Keratinocyte (primary cell): ENCODE measurements at regions not wholly inside any gene's neighbourhood (a gene's known extent, or its start where the extent isn't known, plus 50 kb on each side); places are given as distances from the start of the nearest gene placed in this dataset.
A peak's percentile ranks its signal among the peaks of the same experiment; 100 is the strongest.

Source experiments
- DNase-seq: peaks from one replicate; pipeline ENCODE4 v3.0.0-alpha.2; 2011; ENCODE audit warnings: low read depth, missing footprints, low spot score
- FAIRE-seq: peaks from 2 replicates; lab custom pipeline; 2011; peaks lifted over from hg19 to GRCh38; lab: Jason Lieb, UNC
- H2AFZ ChIP-seq: 2 replicates; pipeline ENCODE4 v1.6.0; 2012; ENCODE audit warnings: low read length, control low read depth, inconsistent platforms; ENCODE audit not compliant: control insufficient read depth
- H3K27ac ChIP-seq: 2 replicates; pipeline ENCODE4 v1.5.1; 2011; ENCODE audit warnings: low read length; ENCODE audit not compliant: control insufficient read depth, insufficient read depth
- H3K27me3 ChIP-seq: 3 replicates; pipeline ENCODE4 v1.6.0; 2011; ENCODE audit warnings: low read length; ENCODE audit not compliant: control insufficient read depth, insufficient read depth; ENCODE audit errors: extremely low read depth
- H3K36me3 ChIP-seq, 2 experiments: 2 replicates in 1 of 2; 3 replicates in 1 of 2; pipeline ENCODE4 v1.5.1; 2011; ENCODE audit warnings: low read length in 2 of 2, mild to moderate bottlenecking in 1 of 2; ENCODE audit not compliant: control insufficient read depth in 2 of 2, insufficient read depth in 2 of 2; ENCODE audit errors: extremely low read depth in 1 of 2
- H3K4me1 ChIP-seq: 3 replicates; pipeline ENCODE4 v1.5.1; 2011; ENCODE audit warnings: low read length; ENCODE audit not compliant: control insufficient read depth, insufficient read depth; ENCODE audit errors: extremely low read depth
- H3K4me2 ChIP-seq: 3 replicates; pipeline ENCODE4 v1.6.0; 2011; ENCODE audit warnings: low read depth, low read length; ENCODE audit not compliant: control insufficient read depth, insufficient read depth; ENCODE audit errors: extremely low read depth
- H3K4me3 ChIP-seq, 3 experiments: fragments of 200-600 bp in 1 of 3; sonication (generic) in 1 of 3; 2 replicates in 2 of 3; 3 replicates in 1 of 3; pipeline ENCODE4 v1.5.1; 2011 to 2016; ENCODE audit warnings: low read length in 3 of 3, mild to moderate bottlenecking in 3 of 3, control low read depth in 2 of 3, inconsistent platforms in 1 of 3, low read depth in 1 of 3, mixed read lengths in 1 of 3, mixed run types in 1 of 3, moderate library complexity in 1 of 3; ENCODE audit not compliant: control insufficient read depth in 2 of 3, insufficient read depth in 2 of 3; ENCODE audit errors: extremely low read depth in 1 of 3
- H3K79me2 ChIP-seq: 2 replicates; pipeline ENCODE4 v1.6.0; 2012; ENCODE audit warnings: low read length; ENCODE audit not compliant: control insufficient read depth, insufficient read depth
- H3K9ac ChIP-seq: 3 replicates; pipeline ENCODE4 v1.6.0; 2011; ENCODE audit warnings: low read length; ENCODE audit not compliant: control insufficient read depth, insufficient read depth; ENCODE audit errors: extremely low read depth
- H3K9me1 ChIP-seq: 3 replicates; pipeline ENCODE4 v1.6.0; 2011; ENCODE audit warnings: low read length; ENCODE audit not compliant: control insufficient read depth, insufficient read depth; ENCODE audit errors: extremely low read depth
- H3K9me3 ChIP-seq: 2 replicates; pipeline ENCODE4 v1.5.1; 2012; ENCODE audit warnings: low read depth, low read length; ENCODE audit not compliant: control insufficient read depth
- H4K20me1 ChIP-seq: 3 replicates; pipeline ENCODE4 v1.6.0; 2011; ENCODE audit warnings: low read length; ENCODE audit not compliant: control insufficient read depth, insufficient read depth; ENCODE audit errors: extremely low read depth
- CTCF ChIP-seq, 3 experiments: IDR thresholded peaks in 1 of 3; conservative IDR thresholded peaks in 1 of 3; optimal IDR thresholded peaks in 1 of 3; 2 replicates in 2 of 3; 3 replicates in 1 of 3; pipeline versions ENCODE3 to v1.5.1; 2011; ENCODE audit warnings: low read length in 3 of 3, mild to moderate bottlenecking in 3 of 3, moderate library complexity in 2 of 3, control low read depth in 1 of 3, inconsistent platforms in 1 of 3; ENCODE audit not compliant: insufficient read depth in 2 of 3; ENCODE audit errors: extremely low read depth in 1 of 3
- EZH2 ChIP-seq: IDR thresholded peaks from one replicate; pipeline ENCODE4 v1.6.1; 2012; ENCODE audit warnings: inconsistent platforms, mild to moderate bottlenecking, low read length, moderate library complexity
- dilution Hi-C: fragments of 300-500 bp; cut with MboI; formaldehyde crosslinking; loops from one replicate; pipeline ENCODE4 v1.7.0; 2020; ENCODE audit warnings: low sequenced_read_pairs; ENCODE audit not compliant: extremely low pct_ligation_motif_present

- FAIRE-seq (no peak), DNase-seq (no peak)
- dilution Hi-C loops: no loop called here
These were observed 68.7 kb upstream of the TEX13D start for GRCh38 chrX:124263743-124264142.

GRCh38 chrX:124268099-124268498 lies 64.4 kb upstream of the TEX13D start:
- dilution Hi-C loops: no loop called here
- no peaks in the 10 kb centered on the region for H3K4me1 ChIP-seq
- FAIRE-seq: no peak

More at GRCh38 chrX:124263743-124264142, 68.7 kb upstream of the TEX13D start:
- H2AFZ ChIP-seq: no peak overlapping the region
- H3K9me1 ChIP-seq: no peaks in the 10 kb centered on the region
- H4K20me1 ChIP-seq: no peaks in the 10 kb centered on the region
- H3K4me2 ChIP-seq: peak overlapping the region; percentile 19
- no peak for TF ChIP-seq EZH2
- TF ChIP-seq CTCF (optimal IDR thresholded peaks at IDR 0.05 in 1 of 3, IDR thresholded peaks at IDR 0.05 in 1 of 3, conservative IDR thresholded peaks at IDR 0.05 in 1 of 3; ENCODE audit: extremely low read depth in 1 of 3, insufficient read depth in 2 of 3, low read length in 3 of 3): no peak
- no peaks in the 10 kb centered on the region for H3K27me3 ChIP-seq
- H3K9me3 ChIP-seq: no peaks in the 10 kb centered on the region
- no peak overlapping the region for H3K4me3 ChIP-seq
- no peak overlapping the region for H3K27ac ChIP-seq
- no peaks in the 10 kb centered on the region for H3K36me3 ChIP-seq
- no peaks in the 10 kb centered on the region for H3K4me1 ChIP-seq
- H3K9ac ChIP-seq: no peak overlapping the region
- H3K79me2 ChIP-seq: no peaks in the 10 kb centered on the region

More at GRCh38 chrX:124268099-124268498, 64.4 kb upstream of the TEX13D start:
- Histone ChIP-seq H3K36me3 (no peaks in the 10 kb centered on the region), H2AFZ (no peak overlapping the region), H3K27ac (no peak overlapping the region), H3K4me2 (no peak overlapping the region), H3K9me3 (no peaks in the 10 kb centered on the region), H3K27me3 (no peaks in the 10 kb centered on the region), H3K9ac (no peak overlapping the region), H3K79me2 (no peaks in the 10 kb centered on the region), H3K4me3 (no peak overlapping the region), H3K9me1 (no peaks in the 10 kb centered on the region), H4K20me1 (no peaks in the 10 kb centered on the region)
- no peak for DNase-seq
- TF ChIP-seq EZH2 (no peak), CTCF (optimal IDR thresholded peaks at IDR 0.05 in 1 of 3, IDR thresholded peaks at IDR 0.05 in 1 of 3, conservative IDR thresholded peaks at IDR 0.05 in 1 of 3; ENCODE audit: extremely low read depth in 1 of 3, insufficient read depth in 2 of 3, low read length in 3 of 3) (no peak)
